NCI-H82 treated with DMSO at 0.1 percent for 48 hours (cell line): ENCODE measurements at regions not wholly inside any gene's neighbourhood (a gene's known extent, or its start where the extent isn't known, plus 50 kb on each side); places are given as distances from the start of the nearest gene placed in this dataset.
A peak's percentile ranks its signal among the peaks of the same experiment; 100 is the strongest.

ENCODE experiments used
- DNase-seq: peaks from one replicate; lab custom pipeline; 2025; ENCODE audit not compliant: unreplicated experiment; lab: John Stamatoyannopoulos, UW

DNA sequence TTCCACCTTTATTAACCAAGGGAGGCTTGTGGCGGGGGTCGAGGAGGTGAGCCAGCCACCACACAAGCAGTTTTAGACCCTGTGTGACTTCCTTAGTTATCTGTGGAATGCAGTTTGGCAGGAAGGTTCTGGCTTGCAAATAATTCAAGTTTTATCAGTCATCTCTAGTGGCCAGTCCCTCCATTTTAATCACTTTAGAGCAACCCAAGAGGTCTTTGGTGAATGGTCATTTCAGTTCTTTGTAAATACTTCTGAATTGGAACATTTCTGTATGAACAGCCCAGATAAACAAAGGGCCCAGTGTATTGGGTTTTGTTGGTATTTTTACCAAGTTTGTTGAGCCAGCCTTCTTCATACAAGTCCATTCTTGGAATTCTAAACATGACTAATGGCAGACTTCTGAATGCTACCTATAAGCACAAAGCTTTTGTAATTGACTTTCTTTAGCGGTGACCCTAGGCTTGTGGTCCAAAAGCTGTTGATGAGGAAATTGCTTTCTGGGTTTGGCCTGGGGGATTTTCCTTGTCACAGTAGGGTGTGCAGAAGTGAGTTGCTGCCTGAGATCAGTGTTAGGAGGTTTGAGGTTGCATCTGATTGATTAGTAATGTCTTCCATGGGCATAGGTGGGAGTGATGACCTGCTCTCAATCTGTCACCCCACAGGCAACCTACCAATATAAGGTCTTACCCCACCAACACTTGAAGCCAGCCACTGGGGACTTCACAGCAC lies 193.3 kb upstream of the TOPAZ1 start:
- DNase-seq = no peak

DNA sequence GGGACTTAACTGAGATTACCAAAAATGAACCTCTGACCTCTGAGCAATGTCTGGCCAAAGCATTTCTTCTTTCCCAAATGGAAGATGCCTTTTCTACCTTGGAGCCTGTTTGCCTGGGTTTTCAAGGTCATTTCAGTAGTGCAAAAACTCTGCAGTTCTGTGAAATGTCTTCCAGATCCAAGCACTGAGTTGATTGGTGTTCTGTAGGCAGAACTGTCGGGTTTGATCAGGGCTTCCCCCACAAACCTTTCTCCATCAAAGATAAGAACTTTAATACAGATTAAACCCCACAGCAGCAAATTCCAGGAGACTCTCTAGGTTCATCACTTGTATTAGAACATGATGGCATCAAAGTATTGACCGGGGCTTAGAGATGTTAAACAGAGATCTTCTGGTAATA lies 192.7 kb upstream of the TOPAZ1 start:
- no peak for DNase-seq

DNA sequence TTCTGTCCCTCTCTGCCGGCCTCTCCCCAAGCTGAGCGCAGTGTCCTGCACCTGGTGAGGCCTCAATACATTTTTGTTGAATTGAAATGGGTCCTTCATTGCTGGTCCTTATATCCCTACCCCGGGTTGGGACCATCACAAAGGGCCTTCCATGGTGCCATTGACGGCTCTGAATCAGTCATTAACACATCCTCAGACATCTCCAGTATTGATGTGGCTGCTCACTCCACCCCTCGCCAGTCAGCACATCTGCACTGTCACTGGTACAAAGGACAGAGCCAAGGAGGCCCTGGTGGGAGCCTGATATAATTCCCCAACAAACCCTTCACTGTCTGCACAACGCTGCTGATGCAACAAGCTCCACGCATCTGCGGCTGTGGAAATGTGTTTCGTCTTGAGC lies 191.6 kb upstream of the TOPAZ1 start:
- DNase-seq = no peak

DNA sequence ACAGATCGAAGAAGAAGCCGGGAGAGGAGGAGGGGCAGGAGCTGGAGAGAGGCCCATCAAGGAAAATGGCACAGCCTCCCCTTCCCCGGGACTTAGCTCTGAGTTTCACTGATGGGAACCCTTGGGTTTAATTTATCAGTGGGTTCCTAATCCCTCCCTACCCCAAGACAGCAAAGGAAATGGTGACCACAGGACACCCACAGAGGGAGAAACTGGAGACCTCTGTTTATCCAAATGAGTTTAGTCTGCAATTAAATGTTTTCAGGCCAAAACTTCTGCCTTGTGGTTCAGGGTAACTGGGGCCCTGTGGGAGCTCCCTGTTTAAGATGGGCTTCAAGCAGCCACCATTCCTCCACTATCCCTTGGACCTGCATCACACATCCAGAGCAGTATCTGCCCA lies 190.8 kb upstream of the TOPAZ1 start:
- DNase-seq = no peak

DNA sequence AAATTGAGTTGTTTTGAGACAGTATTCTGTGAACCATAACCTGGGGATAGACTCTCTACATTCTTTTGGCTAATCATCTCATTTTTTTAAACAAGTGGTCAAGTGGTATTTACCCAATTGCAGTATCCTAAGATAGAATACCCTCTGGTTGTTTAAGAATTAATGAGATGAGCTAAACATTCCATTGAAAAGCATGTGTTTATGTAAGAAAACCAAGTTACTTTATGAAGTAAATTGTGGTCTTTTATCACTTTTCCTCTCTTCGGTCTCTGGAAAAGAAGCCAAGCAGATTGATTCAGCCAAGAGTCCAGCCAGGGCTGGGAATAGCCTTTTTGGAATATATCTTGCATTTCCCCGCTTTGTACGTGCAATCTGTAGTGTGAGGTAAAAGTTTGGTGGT lies 185.7 kb upstream of the TOPAZ1 start:
- DNase-seq = no peak

DNA sequence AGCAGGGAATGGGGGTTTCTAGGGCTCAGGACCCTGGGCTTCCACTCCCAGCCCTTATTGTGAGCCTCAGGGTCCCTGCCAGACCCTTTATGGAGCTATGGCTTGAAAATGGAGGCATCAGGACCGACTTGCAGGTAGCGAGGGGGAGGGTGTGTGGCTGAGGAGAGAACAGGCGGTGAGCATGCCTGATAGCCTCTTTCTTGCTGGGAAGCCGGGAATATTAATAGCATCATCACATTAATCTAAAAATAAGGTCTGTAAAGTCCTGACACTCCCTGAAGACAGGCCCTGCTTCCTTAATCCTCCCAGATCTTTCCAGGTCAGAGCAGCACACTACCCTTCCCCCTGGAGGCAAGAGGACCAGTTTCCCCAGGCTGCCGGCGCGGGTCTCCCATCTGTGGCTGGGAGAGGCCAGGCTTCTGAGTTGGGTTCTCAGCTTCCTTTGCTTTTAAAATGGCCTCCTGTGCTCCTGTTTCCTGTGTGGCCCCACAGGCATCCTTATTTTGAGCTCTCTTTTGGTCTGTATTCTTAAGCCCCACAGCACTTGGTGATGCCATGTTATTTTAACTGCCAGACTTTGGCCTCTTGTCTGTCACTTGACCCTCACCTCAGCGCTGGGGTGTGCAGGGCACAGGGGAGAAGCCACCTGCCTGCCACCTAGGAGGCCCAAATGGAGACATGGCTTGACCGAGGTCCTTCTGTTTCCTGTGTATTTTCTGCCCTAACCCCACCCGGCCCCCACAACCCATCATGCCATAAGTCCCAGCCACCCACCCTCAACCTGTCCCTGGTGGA lies 185.0 kb upstream of the TOPAZ1 start:
- no peak for DNase-seq

DNA sequence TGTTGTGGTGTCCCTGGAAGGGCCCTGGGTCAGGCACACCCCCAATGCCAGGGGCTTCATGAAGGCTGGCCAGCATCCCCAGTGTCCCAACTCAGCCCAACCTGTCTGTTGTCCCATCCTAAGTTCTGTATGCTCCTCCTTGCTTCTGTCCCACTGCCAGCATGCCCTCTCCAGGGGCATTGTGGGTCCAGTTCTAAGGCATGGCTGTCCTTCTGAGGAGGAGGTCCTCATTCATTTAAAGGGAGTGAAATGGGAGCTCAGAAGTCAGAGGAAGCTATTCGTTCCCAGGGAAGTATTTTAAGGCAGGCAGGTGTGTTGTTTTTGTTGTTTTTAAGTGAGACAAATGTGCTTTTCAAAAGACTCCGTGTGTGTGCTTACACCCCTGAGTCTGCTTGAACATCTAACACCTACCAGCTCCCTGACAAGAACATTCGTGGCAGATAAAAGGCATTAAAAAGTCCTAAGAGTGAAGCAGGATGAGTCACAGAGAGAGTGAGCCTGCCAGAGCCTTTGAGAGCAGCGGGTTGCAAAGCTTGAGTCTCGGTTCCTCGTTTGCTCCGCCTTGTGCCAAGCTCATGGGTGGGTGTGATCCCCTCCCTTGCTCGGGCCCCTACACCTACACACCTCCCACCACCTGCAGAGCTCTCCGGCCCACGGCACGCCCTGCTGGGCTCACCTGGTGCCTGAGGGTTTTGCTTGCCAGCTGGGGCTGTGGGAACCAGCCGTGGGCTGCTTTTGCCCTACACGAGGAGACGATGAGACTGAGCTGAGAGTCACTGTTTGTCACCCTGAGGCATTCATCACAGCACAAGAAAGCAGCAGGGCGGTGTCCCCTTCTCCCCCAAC lies 183.4 kb upstream of the TOPAZ1 start:
- no peak for DNase-seq

DNA sequence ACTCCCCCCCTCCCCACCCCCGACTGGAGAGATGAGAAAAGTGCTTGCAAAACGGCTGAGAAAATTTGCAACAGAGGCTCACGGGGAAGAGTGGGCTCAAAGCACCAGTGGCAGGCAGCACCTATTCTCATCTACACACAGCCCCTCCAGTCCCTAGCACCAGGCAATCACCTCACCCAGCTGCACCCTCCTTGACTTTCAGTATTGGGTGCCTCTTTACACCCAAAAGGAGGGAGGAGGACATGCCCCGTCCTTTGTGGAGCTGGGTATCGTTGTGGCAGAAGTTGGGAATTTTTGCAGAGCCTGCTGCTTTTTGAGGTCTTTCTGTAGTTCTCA lies 182.8 kb upstream of the TOPAZ1 start:
- no peak for DNase-seq

DNA sequence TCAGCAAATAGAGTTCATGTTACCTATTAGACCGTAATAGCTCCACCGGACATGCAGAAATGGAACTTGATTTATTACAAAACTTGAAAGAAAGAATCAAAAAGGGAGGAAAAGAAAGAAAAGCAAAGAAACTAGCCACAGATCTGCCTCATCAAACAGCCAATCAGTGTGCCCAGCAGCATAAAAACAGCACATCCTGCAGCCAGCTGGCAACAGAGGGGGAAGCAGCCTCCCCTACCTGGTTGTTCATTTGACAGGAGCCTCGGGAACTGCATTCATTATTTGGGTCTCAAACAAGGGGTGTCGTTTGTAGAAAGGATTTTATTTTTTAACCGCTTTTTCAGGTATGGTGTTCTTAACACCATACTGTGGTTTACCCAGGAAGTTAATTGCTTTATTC lies 181.5 kb upstream of the TOPAZ1 start:
- no peak for DNase-seq

DNA sequence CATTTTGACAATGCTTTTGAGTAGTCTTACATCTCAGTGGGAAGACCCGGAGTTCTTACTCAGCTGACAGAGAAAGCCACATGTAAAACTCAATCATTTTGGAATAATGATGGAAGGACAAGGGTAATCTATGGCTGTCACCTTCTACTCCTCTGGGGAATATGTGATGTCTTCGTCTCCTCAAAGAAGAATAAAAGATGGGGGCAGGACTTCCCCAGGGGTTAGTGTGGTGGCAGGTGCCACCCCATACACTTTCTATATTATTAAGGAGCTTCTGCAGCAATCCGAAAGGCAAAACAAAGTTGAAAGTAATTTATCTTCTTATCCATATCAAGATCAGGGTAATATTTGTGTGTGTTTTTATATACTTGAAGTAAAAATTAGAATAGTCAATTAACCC lies 180.4 kb upstream of the TOPAZ1 start:
- no peak for DNase-seq

DNA sequence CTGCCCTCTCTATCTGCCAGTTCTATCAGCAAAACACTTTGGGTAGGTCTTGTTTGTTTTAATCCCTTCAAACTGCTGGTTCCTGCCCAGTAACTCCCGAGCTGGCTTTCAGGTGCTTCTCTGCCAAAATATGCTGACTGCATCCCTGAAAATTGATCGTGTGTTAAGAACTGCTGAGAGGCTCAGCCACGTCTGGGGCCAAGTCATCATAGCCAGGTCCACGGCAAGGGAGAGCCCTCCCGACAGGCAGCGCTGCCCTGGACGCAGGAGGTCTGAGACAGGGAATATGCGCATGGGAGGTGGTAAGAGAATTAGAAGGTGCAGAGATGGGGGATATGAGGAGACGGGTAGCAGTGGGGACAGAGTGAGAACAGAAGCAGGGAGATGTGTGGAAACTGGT lies 179.7 kb upstream of the TOPAZ1 start:
- no peak for DNase-seq

DNA sequence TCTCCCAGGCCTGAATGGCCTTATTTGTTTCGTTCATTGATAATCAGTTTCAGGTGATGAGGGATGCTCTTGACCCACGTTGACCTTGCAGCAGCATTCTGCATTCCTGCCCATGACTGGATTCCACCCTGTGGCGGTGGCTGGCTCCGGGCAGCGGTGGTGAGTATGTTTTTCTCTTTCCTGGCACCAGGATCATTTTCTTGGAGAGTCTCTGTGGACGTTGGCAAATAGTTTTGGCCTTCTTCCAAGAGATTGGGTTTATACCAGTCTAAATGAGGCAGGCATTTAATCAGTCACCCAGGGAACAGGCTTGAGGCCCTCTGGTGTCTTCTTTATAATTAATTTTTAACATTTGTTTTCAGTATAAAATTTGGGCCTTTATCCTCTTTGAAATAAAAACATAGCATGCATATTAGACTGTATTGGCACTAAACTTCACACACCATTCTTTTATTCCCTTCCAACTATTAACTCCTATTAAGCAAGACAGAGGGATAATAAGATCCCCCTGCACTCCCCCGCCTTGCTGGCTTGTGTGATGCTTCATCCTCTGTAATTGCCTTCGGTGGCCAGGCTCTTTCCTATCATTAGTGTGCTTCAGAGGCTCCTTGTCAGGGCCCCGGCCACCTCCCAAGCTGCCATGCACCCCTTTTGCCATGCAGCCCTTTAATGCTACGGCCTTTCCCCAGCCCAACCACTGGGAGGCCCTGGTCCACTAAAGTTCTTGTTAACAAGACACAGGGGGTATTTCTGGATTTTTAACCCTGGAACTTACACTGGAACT lies 176.2 kb upstream of the TOPAZ1 start:
- peak; percentile 17 for DNase-seq

DNA sequence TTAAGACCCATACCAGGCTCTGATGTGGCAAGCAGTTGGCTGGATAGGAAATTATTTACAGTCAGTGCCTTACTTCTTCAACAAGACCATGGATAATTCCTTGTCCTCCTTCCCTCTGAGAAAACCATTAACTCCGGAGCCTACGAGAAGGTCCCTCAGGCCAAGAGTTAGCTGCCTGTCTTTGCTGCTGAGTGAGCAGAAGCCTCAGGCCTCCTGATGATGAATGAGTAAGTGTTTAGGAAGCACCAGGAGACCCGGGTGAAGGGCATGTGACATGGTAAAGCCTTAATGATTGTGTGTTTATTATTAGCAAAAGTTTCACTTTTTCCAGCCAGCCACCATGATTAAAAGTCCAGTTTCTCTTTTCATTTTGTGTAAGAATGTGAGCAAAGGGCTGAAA lies 174.9 kb upstream of the TOPAZ1 start:
- DNase-seq = no peak

DNA sequence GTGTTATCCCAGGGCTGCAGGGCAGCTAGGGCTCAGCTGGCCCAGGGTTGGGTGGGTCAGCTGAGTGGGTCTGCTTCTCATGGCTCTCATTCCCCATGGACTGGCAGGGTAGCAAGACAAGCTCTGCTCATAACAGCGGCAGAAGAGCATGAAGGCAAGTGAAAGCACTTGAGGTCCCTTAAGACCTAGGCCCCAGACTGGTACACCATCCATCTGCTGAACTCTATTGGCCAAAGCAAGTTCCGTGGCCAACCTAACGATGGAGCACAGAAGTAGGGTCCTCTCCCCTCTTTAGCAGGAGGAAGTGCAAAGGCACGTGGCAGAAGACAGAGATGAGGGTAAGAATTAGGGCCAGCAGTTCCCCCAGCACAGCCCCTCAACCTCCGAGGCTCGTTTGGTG lies 174.3 kb upstream of the TOPAZ1 start:
- DNase-seq = no peak

DNA sequence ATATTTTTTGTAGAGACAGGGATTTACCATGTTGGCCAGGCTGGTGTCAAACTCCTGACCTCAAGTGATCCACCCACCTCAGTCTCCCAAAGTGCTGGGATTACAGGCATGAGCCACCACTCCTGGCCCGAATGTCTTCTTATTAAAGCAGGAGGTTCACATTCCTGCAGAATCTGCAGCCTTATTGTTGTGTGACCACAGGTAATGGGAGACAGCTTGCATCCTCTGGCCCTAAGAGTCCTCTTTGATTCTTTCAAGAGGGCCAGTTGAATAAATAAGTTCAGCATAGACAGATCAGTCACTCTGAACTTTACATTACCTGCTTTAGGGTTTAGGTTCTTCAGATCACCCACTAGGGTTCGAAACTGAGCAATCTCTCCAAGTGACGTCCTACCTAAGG lies 172.9 kb upstream of the TOPAZ1 start:
- no peak for DNase-seq

DNA sequence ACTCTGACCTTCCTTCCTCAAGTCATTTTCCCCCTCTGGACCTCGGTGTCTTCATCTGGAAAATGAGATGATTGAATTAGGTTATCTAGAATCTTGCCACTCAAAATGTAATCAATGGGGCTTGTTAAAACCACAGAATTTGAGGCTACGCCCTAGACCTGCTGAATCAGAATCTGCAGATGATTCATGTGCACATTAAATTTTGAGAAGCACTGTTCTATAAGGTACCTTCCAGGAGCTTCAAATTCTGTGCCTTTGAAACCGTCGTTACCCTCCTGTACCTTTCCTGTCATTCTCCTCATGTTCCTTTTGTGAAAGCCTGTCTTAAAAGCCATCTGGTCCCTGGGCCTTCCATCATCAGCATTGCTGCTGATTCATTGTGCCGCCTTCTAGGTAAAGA lies 172.4 kb upstream of the TOPAZ1 start:
- no peak for DNase-seq

DNA sequence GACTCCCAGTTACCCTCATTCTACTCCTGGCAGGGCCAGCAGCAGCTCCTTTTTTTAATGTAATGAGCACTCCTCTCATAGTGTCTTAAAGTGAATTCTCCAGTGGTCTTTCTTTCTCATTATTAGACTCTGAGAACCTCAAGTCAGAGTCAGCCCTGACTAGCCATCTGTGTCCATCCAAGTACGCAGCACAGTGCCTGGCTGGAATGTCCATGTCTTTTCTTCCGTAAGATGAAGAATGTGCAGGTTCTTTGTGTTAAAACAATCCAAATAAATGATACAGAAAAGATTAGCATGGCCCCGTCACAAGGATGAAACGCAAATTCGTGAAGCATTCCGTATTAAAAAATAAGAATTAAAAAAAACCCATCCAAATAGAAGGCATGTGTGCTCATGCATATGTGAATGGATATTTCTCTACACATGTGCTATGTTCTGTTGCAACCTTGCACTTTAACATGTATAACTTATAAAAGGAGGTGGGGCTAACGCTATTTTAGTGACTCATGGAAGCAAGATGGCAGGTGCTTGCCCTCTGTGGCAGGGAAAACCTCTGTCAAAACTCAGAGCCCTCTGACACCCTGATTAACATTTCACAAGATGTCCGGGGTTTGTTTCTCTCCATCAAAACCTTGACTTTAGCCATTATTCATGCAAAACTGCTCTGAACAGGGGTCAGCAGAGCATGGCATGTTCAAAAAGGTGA lies 170.7 kb upstream of the TOPAZ1 start:
- no peak for DNase-seq

DNA sequence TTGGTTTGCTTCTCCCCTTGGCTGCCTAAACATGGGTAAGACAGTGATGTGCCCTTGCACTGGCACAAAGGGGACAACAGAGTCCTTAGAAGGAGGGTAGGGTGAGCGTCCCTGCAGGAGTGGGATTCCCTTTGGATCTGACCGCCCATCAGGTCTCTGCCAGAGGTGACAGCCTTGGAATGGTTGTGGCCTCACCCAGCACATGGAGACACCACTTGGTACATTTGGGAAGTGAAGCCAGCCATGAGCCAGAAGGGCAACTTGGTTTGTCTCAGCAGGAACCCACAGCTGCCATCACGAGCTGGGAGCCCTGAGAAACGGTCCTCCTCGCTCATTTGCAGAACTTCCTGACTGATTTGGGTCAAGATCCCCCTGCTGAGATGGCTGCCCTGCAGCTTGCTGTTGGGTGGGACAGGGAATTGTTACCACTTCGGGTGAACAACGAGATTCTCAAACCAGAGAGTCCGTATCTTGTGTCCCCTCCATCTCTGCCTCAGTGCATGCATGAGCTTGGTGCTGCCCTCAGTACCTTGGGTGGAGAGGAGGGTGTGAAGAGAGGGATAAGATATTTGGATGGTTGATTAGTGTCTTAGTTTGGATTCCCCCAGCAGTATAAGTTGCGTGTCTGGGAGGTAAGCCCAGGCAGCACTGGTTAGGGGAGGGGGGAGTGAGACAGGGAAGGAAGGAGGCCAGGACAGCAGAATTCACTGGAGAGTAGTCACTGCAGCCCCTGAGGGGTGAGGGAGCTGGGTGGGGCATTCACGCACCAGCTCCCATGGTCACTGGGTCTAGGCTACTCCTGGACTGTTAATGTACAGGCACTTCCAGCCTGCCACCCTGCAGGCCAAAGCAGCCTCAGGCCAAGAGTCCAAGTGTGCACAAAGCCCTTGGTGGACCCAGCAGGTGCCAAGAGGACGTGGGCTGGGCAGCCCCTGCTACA lies 168.8 kb upstream of the TOPAZ1 start:
- DNase-seq = no peak

DNA sequence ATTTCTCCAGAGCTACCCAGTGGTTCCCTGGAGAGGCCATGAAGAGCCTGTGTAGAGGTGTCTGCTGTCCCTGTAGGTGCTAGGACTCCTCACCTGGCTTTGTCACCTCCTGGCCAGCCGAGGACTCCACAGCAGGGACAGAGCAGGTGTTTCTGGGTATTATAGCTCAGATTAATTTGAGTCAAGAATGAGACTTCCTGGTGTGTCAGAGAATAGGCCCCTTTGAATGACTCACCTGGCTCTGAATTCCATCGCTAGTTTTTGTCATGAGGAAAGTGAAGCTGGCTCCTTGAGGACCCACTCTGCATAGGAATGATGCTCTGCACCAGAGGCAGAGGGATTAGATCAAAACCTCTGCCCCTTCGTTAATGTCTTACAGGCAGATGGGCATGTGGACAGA lies 167.5 kb upstream of the TOPAZ1 start:
- no peak for DNase-seq
